ENCODE measurements at regions not wholly inside any gene's neighbourhood (a gene's known extent, or its start where the extent isn't known, plus 50 kb on each side); places are given as distances from the start of the nearest gene placed in this dataset.

DNA sequence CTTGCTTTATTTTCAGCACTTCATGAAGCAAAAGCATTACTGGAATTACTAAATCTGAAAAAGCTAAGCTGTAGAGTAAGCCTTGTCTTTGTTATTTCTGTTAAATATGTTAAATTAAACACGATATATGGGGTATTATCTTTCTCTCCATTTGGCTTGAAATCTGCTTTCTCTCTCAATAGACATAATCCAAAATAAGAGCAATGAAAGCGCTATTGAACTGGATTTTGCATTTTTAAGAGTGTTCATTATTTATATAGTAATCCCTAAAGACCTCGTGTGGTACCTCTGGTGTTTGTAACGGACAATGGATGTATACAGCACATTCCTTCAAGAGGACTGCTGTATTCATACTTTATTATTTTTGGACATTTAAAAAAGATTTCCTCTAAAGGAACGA, 91.5 kb upstream of the KCNE2 start:
- TF ChIP-seq POLR2A (IDR thresholded peaks at IDR 0.05): no peak
- TF ChIP-seq, protein P1, sequence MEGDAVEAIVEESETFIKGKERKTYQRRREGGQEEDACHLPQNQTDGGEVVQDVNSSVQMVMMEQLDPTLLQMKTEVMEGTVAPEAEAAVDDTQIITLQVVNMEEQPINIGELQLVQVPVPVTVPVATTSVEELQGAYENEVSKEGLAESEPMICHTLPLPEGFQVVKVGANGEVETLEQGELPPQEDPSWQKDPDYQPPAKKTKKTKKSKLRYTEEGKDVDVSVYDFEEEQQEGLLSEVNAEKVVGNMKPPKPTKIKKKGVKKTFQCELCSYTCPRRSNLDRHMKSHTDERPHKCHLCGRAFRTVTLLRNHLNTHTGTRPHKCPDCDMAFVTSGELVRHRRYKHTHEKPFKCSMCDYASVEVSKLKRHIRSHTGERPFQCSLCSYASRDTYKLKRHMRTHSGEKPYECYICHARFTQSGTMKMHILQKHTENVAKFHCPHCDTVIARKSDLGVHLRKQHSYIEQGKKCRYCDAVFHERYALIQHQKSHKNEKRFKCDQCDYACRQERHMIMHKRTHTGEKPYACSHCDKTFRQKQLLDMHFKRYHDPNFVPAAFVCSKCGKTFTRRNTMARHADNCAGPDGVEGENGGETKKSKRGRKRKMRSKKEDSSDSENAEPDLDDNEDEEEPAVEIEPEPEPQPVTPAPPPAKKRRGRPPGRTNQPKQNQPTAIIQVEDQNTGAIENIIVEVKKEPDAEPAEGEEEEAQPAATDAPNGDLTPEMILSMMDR (IDR thresholded peaks at IDR 0.05): no peak

All from prostate gland (tissue), 2 donors.